GM21390 (cell line): ENCODE measurements at regions not wholly inside any gene's neighbourhood (a gene's known extent, or its start where the extent isn't known, plus 50 kb on each side); places are given as distances from the start of the nearest gene placed in this dataset.

ENCODE experiments used
- ATAC-seq: cut with Tn5 transposase; IDR thresholded peaks from one replicate; pipeline ENCODE4 v1.9.1; 2021; ENCODE audit not compliant: unreplicated experiment

GRCh38 chrY:19167319-19168201 is 394.0 kb upstream of the HSFY2 start:
- no peak for ATAC-seq

- ATAC-seq, result no peak
Observed at GRCh38 chrY:19148783-19149182, 375.2 kb upstream of the HSFY2 start.

GRCh38 chrY:19146296-19146695 is 372.8 kb upstream of the HSFY2 start:
- no peak for ATAC-seq

GRCh38 chrY:19142093-19142492 is 368.6 kb upstream of the HSFY2 start:
- ATAC-seq, result no peak

- no peak for ATAC-seq
Observed at GRCh38 chrY:19140285-19140920, 366.9 kb upstream of the HSFY2 start.

- ATAC-seq, result no peak
Observed at GRCh38 chrY:19134426-19134825, 360.9 kb upstream of the HSFY2 start.

- no peak for ATAC-seq
Observed at GRCh38 chrY:19130569-19131358, 357.2 kb upstream of the HSFY2 start.

- ATAC-seq, result no peak
Observed at GRCh38 chrY:19126889-19127288, 353.4 kb upstream of the HSFY2 start.

GRCh38 chrY:19124609-19125008 is 351.1 kb upstream of the HSFY2 start:
- ATAC-seq, result no peak

- ATAC-seq, result no peak
Observed at GRCh38 chrY:19122450-19122849, 348.9 kb upstream of the HSFY2 start.

GRCh38 chrY:19098349-19098748 is 324.8 kb upstream of the HSFY2 start:
- no peak for ATAC-seq

GRCh38 chrY:19095460-19095859 is 321.9 kb upstream of the HSFY2 start:
- no peak for ATAC-seq

GRCh38 chrY:19083006-19083405 is 309.5 kb upstream of the HSFY2 start:
- ATAC-seq, result no peak

GRCh38 chrY:19077698-19078113 is 304.2 kb upstream of the HSFY2 start:
- peak; percentile 10 for ATAC-seq

GRCh38 chrY:19076846-19077697 is 303.5 kb upstream of the HSFY2 start:
- ATAC-seq, result peak; percentile 47

GRCh38 chrY:19075471-19076253 is 302.1 kb upstream of the HSFY2 start:
- no peak for ATAC-seq

GRCh38 chrY:19067435-19067834 is 293.9 kb upstream of the HSFY2 start:
- no peak for ATAC-seq

- ATAC-seq, result no peak
Observed at GRCh38 chrY:19066447-19067190, 293.1 kb upstream of the HSFY2 start.

- no peak for ATAC-seq
Observed at GRCh38 chrY:19065119-19065518, 291.6 kb upstream of the HSFY2 start.
